ENCODE measurements at regions not wholly inside any gene's neighbourhood (a gene's known extent, or its start where the extent isn't known, plus 50 kb on each side); places are given as distances from the start of the nearest gene placed in this dataset.

- Mint-ChIP-seq H3K4me1 (ENCODE audit: low read depth) (no peaks in the 10 kb centered on the region), H3K27ac (ENCODE audit: unreplicated experiment) (no peak overlapping the region), H3K9me3 (ENCODE audit: low read depth) (no peaks in the 10 kb centered on the region), H3K27me3 (ENCODE audit: low read depth) (peaks cover 11% of the 10 kb centered on the region), H3K36me3 (ENCODE audit: low read depth) (no peaks in the 10 kb centered on the region), H3K4me3 (ENCODE audit: unreplicated experiment) (no peak overlapping the region)
- DNase-seq (ENCODE audit: low spot score) = peak; percentile 73
- TF ChIP-seq CTCF (IDR thresholded peaks at IDR 0.05) = no peak
Observed at GRCh38 chr14:104297721-104298401, 159.5 kb downstream of the KIF26A start.

GRCh38 chr14:104298458-104298857 lies 160.1 kb downstream of the KIF26A start:
- H3K27ac Mint-ChIP-seq (ENCODE audit: unreplicated experiment) = no peak overlapping the region
- peak; percentile 41 for DNase-seq (ENCODE audit: low spot score)
- no peaks in the 10 kb centered on the region for H3K36me3 Mint-ChIP-seq (ENCODE audit: low read depth)
- H3K9me3 Mint-ChIP-seq (ENCODE audit: low read depth) = no peaks in the 10 kb centered on the region
- no peak overlapping the region for H3K4me3 Mint-ChIP-seq (ENCODE audit: unreplicated experiment)
- peaks cover 11% of the 10 kb centered on the region for H3K27me3 Mint-ChIP-seq (ENCODE audit: low read depth)
- no peaks in the 10 kb centered on the region for H3K4me1 Mint-ChIP-seq (ENCODE audit: low read depth)
- no peak for TF ChIP-seq CTCF (IDR thresholded peaks at IDR 0.05)

- H3K9me3 Mint-ChIP-seq (ENCODE audit: low read depth) = no peaks in the 10 kb centered on the region
- no peak overlapping the region for H3K4me3 Mint-ChIP-seq (ENCODE audit: unreplicated experiment)
- H3K4me1 Mint-ChIP-seq (ENCODE audit: low read depth) = no peaks in the 10 kb centered on the region
- no peak for TF ChIP-seq CTCF (IDR thresholded peaks at IDR 0.05)
- H3K27ac Mint-ChIP-seq (ENCODE audit: unreplicated experiment) = no peak overlapping the region
- DNase-seq (ENCODE audit: low spot score) = peak; percentile 79
- H3K27me3 Mint-ChIP-seq (ENCODE audit: low read depth) = peaks cover 9% of the 10 kb centered on the region
- H3K36me3 Mint-ChIP-seq (ENCODE audit: low read depth) = no peaks in the 10 kb centered on the region
Observed at GRCh38 chr14:104299993-104300761, 161.8 kb downstream of the KIF26A start.

- peak; percentile 84 for DNase-seq (ENCODE audit: low spot score)
- Mint-ChIP-seq H3K36me3 (ENCODE audit: low read depth) (no peaks in the 10 kb centered on the region), H3K27me3 (ENCODE audit: low read depth) (peaks cover 6% of the 10 kb centered on the region), H3K9me3 (ENCODE audit: low read depth) (no peaks in the 10 kb centered on the region), H3K4me1 (ENCODE audit: low read depth) (no peaks in the 10 kb centered on the region), H3K27ac (ENCODE audit: unreplicated experiment) (no peak overlapping the region), H3K4me3 (ENCODE audit: unreplicated experiment) (no peak overlapping the region)
- TF ChIP-seq CTCF (IDR thresholded peaks at IDR 0.05) = no peak
Observed at GRCh38 chr14:104301731-104302460, 163.5 kb downstream of the KIF26A start.

GRCh38 chr14:104302794-104303405 lies 164.5 kb downstream of the KIF26A start:
- no peaks in the 10 kb centered on the region for H3K36me3 Mint-ChIP-seq (ENCODE audit: low read depth)
- H3K9me3 Mint-ChIP-seq (ENCODE audit: low read depth) = no peaks in the 10 kb centered on the region
- no peaks in the 10 kb centered on the region for H3K4me1 Mint-ChIP-seq (ENCODE audit: low read depth)
- H3K4me3 Mint-ChIP-seq (ENCODE audit: unreplicated experiment) = no peak overlapping the region
- peaks cover 6% of the 10 kb centered on the region for H3K27me3 Mint-ChIP-seq (ENCODE audit: low read depth)
- no peak for TF ChIP-seq CTCF (IDR thresholded peaks at IDR 0.05)
- no peak overlapping the region for H3K27ac Mint-ChIP-seq (ENCODE audit: unreplicated experiment)
- DNase-seq (ENCODE audit: low spot score) = peak; percentile 70

Measured in chondrocyte (in vitro differentiated cells).